ENCODE measurements at regions not wholly inside any gene's neighbourhood (a gene's known extent, or its start where the extent isn't known, plus 50 kb on each side); places are given as distances from the start of the nearest gene placed in this dataset.

- TF ChIP-seq, protein P1, sequence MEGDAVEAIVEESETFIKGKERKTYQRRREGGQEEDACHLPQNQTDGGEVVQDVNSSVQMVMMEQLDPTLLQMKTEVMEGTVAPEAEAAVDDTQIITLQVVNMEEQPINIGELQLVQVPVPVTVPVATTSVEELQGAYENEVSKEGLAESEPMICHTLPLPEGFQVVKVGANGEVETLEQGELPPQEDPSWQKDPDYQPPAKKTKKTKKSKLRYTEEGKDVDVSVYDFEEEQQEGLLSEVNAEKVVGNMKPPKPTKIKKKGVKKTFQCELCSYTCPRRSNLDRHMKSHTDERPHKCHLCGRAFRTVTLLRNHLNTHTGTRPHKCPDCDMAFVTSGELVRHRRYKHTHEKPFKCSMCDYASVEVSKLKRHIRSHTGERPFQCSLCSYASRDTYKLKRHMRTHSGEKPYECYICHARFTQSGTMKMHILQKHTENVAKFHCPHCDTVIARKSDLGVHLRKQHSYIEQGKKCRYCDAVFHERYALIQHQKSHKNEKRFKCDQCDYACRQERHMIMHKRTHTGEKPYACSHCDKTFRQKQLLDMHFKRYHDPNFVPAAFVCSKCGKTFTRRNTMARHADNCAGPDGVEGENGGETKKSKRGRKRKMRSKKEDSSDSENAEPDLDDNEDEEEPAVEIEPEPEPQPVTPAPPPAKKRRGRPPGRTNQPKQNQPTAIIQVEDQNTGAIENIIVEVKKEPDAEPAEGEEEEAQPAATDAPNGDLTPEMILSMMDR (conservative IDR thresholded peaks at IDR 0.05 in 1 of 2, IDR thresholded peaks at IDR 0.05 in 1 of 2; ENCODE audit: low read depth in 1 of 2, low read length in 2 of 2), result no peak
- no peak for TF ChIP-seq EZH2 (IDR thresholded peaks at IDR 0.05; ENCODE audit: low read length, missing control alignments)
Measured at GRCh38 chr10:120768227-120768626, 82.9 kb upstream of the WDR11 start.

Data from fibroblast of lung (primary cell).